GM23338 (cell line): ENCODE measurements at regions not wholly inside any gene's neighbourhood (a gene's known extent, or its start where the extent isn't known, plus 50 kb on each side); places are given as distances from the start of the nearest gene placed in this dataset.

Source experiments
- CREB1 ChIP-seq: fragments of 250-450 bp; sonication (Bioruptor Pico); IDR thresholded peaks from 2 replicates; pipeline ENCODE4 v1.5.0; 2020; ENCODE audit warnings: low read depth, mild to moderate bottlenecking, moderate library complexity
- CTCF ChIP-seq, 2 experiments: fragments of 200-600 bp in 1 of 2; sonication (generic) in 1 of 2; conservative IDR thresholded peaks; 2 replicates each; pipeline versions ENCODE4 v1.5.1 to v1.6.1; 2016 to 2017; ENCODE audit warnings: antibody characterized with exemption in 2 of 2, low read depth in 2 of 2, mild to moderate bottlenecking in 2 of 2, moderate library complexity in 1 of 2
- ETS1 ChIP-seq: IDR thresholded peaks from 2 replicates; pipeline ENCODE4 v1.6.1; 2016; ENCODE audit warnings: antibody characterized with exemption
- EZH2 ChIP-seq: fragments of 200-600 bp; sonication (generic); IDR thresholded peaks from one replicate; pipeline ENCODE4 v1.8.0; 2017; ENCODE audit warnings: antibody characterized with exemption, mild to moderate bottlenecking, low read depth; ENCODE audit not compliant: unreplicated experiment
- EZH2phosphoT487 ChIP-seq: fragments of 200-600 bp; sonication (generic); IDR thresholded peaks from one replicate; pipeline ENCODE4 v1.8.1; 2018; ENCODE audit warnings: antibody characterized with exemption; ENCODE audit not compliant: unreplicated experiment
- JUNB ChIP-seq: IDR thresholded peaks from one replicate; pipeline ENCODE4 v1.6.1; 2016; ENCODE audit warnings: antibody characterized with exemption; ENCODE audit not compliant: unreplicated experiment
- NANOG ChIP-seq: IDR thresholded peaks from 2 replicates; pipeline ENCODE4 v1.6.1; 2016; ENCODE audit warnings: antibody characterized with exemption, borderline replicate concordance
- POLR2AphosphoS5 ChIP-seq: IDR thresholded peaks from 2 replicates; pipeline ENCODE4 v1.6.1; 2016; ENCODE audit warnings: antibody characterized with exemption, low read depth
- REST ChIP-seq: IDR thresholded peaks from one replicate; pipeline ENCODE4 v1.6.1; 2018; ENCODE audit warnings: antibody characterized with exemption; ENCODE audit not compliant: unreplicated experiment

GRCh38 chr10:9228771-9229170 lies 1174.3 kb downstream of the GATA3 start:
- TF ChIP-seq CTCF (conservative IDR thresholded peaks at IDR 0.05; ENCODE audit: low read depth in 2 of 2), result no peak
- no peak for TF ChIP-seq CREB1 (CRISPR knock-in tag)
- no peak for TF ChIP-seq EZH2
- TF ChIP-seq REST, result no peak
- no peak for TF ChIP-seq EZH2phosphoT487
- TF ChIP-seq POLR2AphosphoS5, result no peak
- TF ChIP-seq NANOG, result no peak
- TF ChIP-seq JUNB, result no peak
- TF ChIP-seq ETS1, result no peak
